ENCODE measurements at regions not wholly inside any gene's neighbourhood (a gene's known extent, or its start where the extent isn't known, plus 50 kb on each side); places are given as distances from the start of the nearest gene placed in this dataset.

GRCh38 chr6:140579918-140580317 is 1205.5 kb upstream of the CITED2 start:
- no peak overlapping the region for H3K4me3 ChIP-seq (ENCODE audit: low read depth, low read length, poor library complexity, severe bottlenecking)
- H3K27me3 ChIP-seq (ENCODE audit: insufficient read depth, low read length) = no peaks in the 10 kb centered on the region
- H3K9ac ChIP-seq (ENCODE audit: low read length) = no peak overlapping the region
- H2AFZ ChIP-seq (ENCODE audit: low read length) = no peak overlapping the region
- no peaks in the 10 kb centered on the region for H3K9me3 ChIP-seq (ENCODE audit: low read length)
- no peaks in the 10 kb centered on the region for H3F3A ChIP-seq (ENCODE audit: insufficient read depth, low read length)
- no peaks in the 10 kb centered on the region for H3K9me2 ChIP-seq (ENCODE audit: low read depth, low read length)
- no peaks in the 10 kb centered on the region for H3K36me3 ChIP-seq (ENCODE audit: insufficient read depth, low read length)
- no peak overlapping the region for H3K27ac ChIP-seq (ENCODE audit: low read depth, low read length, poor library complexity, severe bottlenecking)
- no peaks in the 10 kb centered on the region for H3K79me2 ChIP-seq (ENCODE audit: insufficient read depth, low read length)
- TF ChIP-seq, protein P1, sequence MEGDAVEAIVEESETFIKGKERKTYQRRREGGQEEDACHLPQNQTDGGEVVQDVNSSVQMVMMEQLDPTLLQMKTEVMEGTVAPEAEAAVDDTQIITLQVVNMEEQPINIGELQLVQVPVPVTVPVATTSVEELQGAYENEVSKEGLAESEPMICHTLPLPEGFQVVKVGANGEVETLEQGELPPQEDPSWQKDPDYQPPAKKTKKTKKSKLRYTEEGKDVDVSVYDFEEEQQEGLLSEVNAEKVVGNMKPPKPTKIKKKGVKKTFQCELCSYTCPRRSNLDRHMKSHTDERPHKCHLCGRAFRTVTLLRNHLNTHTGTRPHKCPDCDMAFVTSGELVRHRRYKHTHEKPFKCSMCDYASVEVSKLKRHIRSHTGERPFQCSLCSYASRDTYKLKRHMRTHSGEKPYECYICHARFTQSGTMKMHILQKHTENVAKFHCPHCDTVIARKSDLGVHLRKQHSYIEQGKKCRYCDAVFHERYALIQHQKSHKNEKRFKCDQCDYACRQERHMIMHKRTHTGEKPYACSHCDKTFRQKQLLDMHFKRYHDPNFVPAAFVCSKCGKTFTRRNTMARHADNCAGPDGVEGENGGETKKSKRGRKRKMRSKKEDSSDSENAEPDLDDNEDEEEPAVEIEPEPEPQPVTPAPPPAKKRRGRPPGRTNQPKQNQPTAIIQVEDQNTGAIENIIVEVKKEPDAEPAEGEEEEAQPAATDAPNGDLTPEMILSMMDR (IDR thresholded peaks at IDR 0.05; ENCODE audit: low read length) = no peak
- TF ChIP-seq EZH2 (IDR thresholded peaks at IDR 0.05; ENCODE audit: borderline replicate concordance, low read length) = no peak
- no peaks in the 10 kb centered on the region for H3K4me1 ChIP-seq (ENCODE audit: insufficient read depth, low read length, severe bottlenecking)
- H4K20me1 ChIP-seq (ENCODE audit: insufficient read depth, low read length) = no peaks in the 10 kb centered on the region
- no peak overlapping the region for H3K4me2 ChIP-seq (ENCODE audit: low read length)

DNA sequence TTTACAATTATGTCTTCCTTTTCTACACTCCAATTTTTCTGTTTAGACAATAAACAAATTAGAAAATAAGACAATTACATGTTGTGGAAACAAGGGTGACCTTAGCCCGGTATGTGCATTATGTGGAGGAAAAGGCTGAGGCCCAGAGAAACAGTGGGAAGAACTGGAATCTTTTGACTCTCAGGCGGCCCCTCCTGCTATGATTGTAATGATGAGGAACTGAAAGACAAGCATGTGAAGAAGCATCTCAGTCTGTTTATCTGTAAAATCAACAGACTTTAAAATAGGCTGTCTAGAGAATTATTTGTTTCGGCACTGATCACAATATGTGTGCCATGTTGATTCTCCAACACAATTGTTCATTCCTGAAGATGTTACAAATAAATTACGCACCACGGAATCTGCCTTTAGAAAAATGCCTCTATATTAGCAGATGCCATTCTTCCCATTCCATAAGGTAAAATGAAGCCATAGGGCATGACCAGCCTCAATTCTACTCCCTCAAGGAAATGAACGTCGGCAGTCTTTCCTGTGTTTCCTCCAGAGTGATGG is 1201.6 kb upstream of the CITED2 start:
- H3K9ac ChIP-seq (ENCODE audit: low read length) = no peak overlapping the region
- no peaks in the 10 kb centered on the region for H3K9me3 ChIP-seq (ENCODE audit: low read length)
- TF ChIP-seq, protein P1 (IDR thresholded peaks at IDR 0.05; ENCODE audit: low read length) = no peak
- no peak for TF ChIP-seq EZH2 (IDR thresholded peaks at IDR 0.05; ENCODE audit: borderline replicate concordance, low read length)
- H3K27me3 ChIP-seq (ENCODE audit: insufficient read depth, low read length) = no peaks in the 10 kb centered on the region
- no peaks in the 10 kb centered on the region for H3K9me2 ChIP-seq (ENCODE audit: low read depth, low read length)
- no peaks in the 10 kb centered on the region for H3K79me2 ChIP-seq (ENCODE audit: insufficient read depth, low read length)
- no peak overlapping the region for H3K4me3 ChIP-seq (ENCODE audit: low read depth, low read length, poor library complexity, severe bottlenecking)
- H3K4me1 ChIP-seq (ENCODE audit: insufficient read depth, low read length, severe bottlenecking) = no peaks in the 10 kb centered on the region
- no peaks in the 10 kb centered on the region for H3F3A ChIP-seq (ENCODE audit: insufficient read depth, low read length)
- H3K36me3 ChIP-seq (ENCODE audit: insufficient read depth, low read length) = no peaks in the 10 kb centered on the region
- no peak overlapping the region for H3K4me2 ChIP-seq (ENCODE audit: low read length)
- no peak overlapping the region for H2AFZ ChIP-seq (ENCODE audit: low read length)
- no peak overlapping the region for H3K27ac ChIP-seq (ENCODE audit: low read depth, low read length, poor library complexity, severe bottlenecking)
- H4K20me1 ChIP-seq (ENCODE audit: insufficient read depth, low read length) = no peaks in the 10 kb centered on the region

DNA sequence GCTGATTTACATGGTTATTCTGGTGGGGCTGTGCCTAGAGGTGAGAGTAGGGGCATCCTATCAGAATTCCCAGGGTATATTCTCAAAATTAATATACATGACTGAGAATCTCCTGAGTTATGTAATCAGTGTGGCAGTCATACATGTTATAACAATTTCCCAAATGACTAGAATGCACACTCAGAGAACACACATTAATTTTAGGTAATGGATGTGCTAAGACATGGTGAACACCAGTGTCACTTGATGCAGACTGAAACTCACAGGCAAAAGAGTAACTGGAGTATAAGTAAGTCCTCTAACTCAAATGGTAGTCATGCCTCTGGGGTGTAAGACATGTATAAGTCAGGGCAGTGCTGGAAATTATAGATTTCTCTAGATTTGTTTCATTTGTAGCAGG is 1198.4 kb upstream of the CITED2 start:
- no peaks in the 10 kb centered on the region; the same call in 1 of the 2 replicates for H3K9me2 ChIP-seq (ENCODE audit: low read depth, low read length)
- no peak overlapping the region for H3K4me3 ChIP-seq (ENCODE audit: low read depth, low read length, poor library complexity, severe bottlenecking)
- H3K4me1 ChIP-seq (ENCODE audit: insufficient read depth, low read length, severe bottlenecking) = no peaks in the 10 kb centered on the region
- no peak overlapping the region for H2AFZ ChIP-seq (ENCODE audit: low read length)
- no peaks in the 10 kb centered on the region for H3K9me3 ChIP-seq (ENCODE audit: low read length)
- no peaks in the 10 kb centered on the region for H3K36me3 ChIP-seq (ENCODE audit: insufficient read depth, low read length)
- TF ChIP-seq, protein P1 (IDR thresholded peaks at IDR 0.05; ENCODE audit: low read length) = no peak
- TF ChIP-seq EZH2 (IDR thresholded peaks at IDR 0.05; ENCODE audit: borderline replicate concordance, low read length) = no peak
- no peak overlapping the region for H3K27ac ChIP-seq (ENCODE audit: low read depth, low read length, poor library complexity, severe bottlenecking)
- H3K27me3 ChIP-seq (ENCODE audit: insufficient read depth, low read length) = no peaks in the 10 kb centered on the region
- H4K20me1 ChIP-seq (ENCODE audit: insufficient read depth, low read length) = no peaks in the 10 kb centered on the region
- H3F3A ChIP-seq (ENCODE audit: insufficient read depth, low read length) = no peaks in the 10 kb centered on the region
- H3K9ac ChIP-seq (ENCODE audit: low read length) = no peak overlapping the region
- H3K79me2 ChIP-seq (ENCODE audit: insufficient read depth, low read length) = no peaks in the 10 kb centered on the region
- no peak overlapping the region for H3K4me2 ChIP-seq (ENCODE audit: low read length)
